ENCODE measurements at regions not wholly inside any gene's neighbourhood (a gene's known extent, or its start where the extent isn't known, plus 50 kb on each side); places are given as distances from the start of the nearest gene placed in this dataset.
"Not testable (repeated sequence)": the region's sequence is repeated elsewhere in the genome, so short reads cannot be mapped to it uniquely, and the experiment has no call there.

DNA sequence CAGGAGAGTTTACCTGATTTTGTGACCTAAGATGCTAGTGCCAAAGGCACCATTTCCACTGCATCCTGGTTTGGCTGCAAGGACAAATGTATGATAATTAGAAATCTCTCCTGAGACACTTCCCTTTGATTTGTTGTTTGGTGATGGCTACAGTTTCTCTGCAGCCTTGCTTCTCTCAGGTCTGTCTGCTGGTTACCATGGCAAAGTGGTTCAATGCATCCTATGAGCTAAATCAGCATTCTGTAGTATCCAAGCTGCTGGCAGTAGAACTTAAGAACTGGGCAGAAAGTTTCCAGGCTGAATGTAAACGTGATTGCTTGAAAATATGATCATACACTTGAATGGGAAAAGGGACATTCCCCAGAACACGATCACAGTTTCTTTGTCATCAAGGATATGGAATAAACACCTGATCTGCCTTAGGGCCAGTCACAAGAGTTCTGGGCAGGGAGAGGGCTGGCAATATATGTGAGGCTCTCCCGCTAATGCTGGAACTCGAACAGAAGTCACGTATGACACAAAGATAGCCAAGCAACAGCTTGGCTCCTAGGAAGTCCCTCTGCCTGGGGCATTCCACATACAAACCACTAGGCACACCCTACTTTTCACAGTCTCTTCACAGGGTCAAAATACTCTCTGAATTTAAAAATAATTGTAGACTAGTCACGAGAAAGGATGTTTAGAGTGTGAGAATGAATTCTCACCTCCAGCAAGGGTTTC lies 138.1 kb upstream of the GRAMD2B start:
- no peak for DNase-seq (ENCODE audit: low read depth in 2 of 2)

DNA sequence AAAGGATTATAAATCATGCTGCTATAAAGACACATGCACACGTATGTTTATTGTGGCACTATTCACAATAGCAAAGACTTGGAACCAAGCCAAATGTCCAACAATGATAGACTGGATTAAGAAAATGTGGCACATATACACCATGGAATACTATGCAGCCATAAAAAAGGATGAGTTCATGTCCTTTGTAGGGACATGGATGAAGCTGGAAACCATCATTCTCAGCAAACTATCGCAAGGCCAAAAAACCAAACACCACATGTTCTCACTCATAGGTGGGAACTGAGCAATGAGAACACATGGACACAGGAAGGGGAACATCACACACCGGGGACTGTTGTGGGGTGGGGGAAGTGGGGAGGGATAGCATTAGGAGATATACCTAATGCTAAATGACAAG lies 127.1 kb upstream of the GRAMD2B start:
- not testable (repeated sequence) for DNase-seq (ENCODE audit: low read depth in 2 of 2)

DNA sequence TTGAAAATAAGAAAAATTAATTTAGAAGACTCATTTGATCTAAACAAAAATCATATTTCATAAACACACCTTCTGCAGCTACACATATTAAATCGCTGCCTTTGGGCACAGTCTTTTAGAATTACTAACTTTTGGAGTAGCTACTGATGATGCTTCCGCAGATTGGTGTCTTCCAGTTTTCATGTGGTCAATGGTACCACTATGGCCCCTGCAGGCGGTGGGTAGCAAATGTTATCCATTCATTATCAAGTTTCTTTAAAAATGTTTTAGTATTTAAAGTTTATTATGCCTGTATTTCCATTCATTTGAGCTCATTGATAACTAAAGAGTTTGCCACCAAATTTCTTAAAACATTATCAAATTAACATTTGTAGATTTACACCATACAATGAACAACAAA lies 122.9 kb upstream of the GRAMD2B start:
- DNase-seq (ENCODE audit: low read depth in 2 of 2): no peak

DNA sequence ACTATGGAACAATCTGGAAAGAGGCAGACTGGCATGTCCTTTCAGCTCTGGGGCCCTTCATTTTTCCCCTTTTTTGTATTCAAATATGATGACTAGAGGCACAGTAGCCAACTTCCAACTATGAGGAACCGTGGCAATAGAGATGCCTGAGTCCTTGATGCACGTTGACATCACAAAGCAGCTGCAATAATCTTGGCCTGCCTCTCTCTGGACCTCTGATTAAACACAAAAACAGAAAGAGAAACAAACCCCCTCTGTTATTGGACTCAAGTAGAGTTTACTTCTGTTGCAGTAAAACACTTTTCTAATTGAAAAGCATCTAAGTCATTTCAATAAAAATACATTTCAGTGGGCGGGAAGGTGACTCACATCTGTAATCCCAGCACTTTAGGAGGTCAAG lies 122.2 kb upstream of the GRAMD2B start:
- no peak for DNase-seq (ENCODE audit: low read depth in 2 of 2)

DNA sequence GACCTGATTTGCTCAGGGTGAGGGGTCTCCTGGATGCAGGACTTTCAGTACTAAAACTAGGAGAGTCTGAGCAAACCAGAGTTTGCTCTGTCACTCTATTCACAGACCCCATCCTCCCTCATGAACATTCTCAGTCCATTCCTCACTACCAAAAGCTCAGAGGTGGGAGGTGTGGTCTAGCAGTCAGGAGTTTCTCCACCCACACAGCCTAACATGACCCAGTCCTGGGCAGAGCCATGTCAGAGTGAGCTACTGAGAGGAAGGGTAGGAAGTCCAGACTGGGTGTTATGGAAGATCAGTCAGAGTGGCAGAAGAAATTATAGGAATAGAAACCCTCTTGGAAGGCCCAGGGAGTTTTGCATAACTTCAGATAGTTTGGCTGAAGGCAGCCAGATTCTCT lies 113.3 kb upstream of the GRAMD2B start:
- no peak for DNase-seq (ENCODE audit: low read depth in 2 of 2)

GRCh38 chr5:126311766-126312165 lies 111.4 kb upstream of the GRAMD2B start:
- DNase-seq (ENCODE audit: low read depth in 2 of 2): no peak

DNA sequence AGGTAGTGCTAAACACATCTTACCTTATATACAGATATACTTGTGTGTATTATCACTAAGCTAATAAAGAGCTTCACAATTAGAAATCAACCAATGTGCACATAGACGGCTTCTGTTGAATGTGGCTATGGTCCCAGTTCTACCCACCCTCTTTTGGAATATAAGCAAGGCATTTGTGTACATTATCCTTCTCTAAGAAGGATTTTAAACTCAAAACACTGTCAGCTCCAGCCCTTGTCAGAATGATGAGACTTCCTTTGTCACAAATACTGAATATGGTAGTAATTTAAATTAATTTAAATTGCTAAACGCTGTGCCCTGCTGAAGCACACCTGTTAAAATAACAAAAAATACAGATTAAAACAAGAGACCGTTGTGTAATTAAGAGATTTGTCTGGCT lies 107.9 kb upstream of the GRAMD2B start:
- no peak for DNase-seq (ENCODE audit: low read depth in 2 of 2)

GRCh38 chr5:126332326-126332725 lies 90.9 kb upstream of the GRAMD2B start:
- DNase-seq (ENCODE audit: low read depth in 2 of 2): no peak

GRCh38 chr5:126334760-126335159 lies 88.4 kb upstream of the GRAMD2B start:
- no peak for DNase-seq (ENCODE audit: low read depth in 2 of 2)

- no peak for DNase-seq (ENCODE audit: low read depth in 2 of 2)
These were observed 87.3 kb upstream of the GRAMD2B start for GRCh38 chr5:126335886-126336285.

- DNase-seq (ENCODE audit: low read depth in 2 of 2): no peak
These were observed 84.6 kb upstream of the GRAMD2B start for GRCh38 chr5:126338635-126339034.

- DNase-seq (ENCODE audit: low read depth in 2 of 2): peak in 1 of 2 donors; percentile 21
These were observed 83.9 kb upstream of the GRAMD2B start for GRCh38 chr5:126339215-126339805.

DNA sequence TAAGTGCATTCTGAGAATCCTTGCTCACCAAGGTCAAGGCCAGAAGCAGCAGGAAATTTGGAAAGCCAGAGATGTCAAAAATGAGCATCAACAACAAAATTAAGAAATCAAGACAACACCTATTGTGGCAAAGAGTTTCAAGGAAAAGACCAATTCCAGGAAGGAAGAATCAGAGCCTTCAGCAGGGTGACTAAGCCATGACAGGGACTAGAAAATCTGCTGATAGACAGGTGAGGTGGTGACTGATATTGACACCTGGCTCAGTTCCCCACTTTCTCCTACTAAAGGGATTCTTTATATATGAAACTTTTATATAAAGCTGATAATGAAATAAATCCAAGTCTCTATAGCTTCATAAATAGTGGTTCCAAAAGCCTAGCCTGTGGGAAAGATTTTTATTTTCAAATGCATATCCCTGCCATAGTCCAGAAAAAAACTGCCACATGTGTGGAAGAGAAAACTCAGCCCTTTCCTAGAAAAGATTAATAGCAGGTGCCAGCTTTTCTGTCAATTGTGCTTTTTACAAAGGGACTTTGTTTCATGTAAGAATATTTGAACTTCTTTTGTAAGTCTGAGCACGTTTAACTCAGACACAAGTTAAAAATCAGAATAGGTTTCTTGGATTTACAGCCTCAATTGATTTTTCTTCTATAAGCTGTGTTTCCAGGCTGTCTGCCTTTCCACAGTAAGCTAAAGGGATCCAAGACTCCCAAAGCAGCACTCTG lies 81.1 kb upstream of the GRAMD2B start:
- DNase-seq (ENCODE audit: low read depth in 2 of 2): no peak

DNA sequence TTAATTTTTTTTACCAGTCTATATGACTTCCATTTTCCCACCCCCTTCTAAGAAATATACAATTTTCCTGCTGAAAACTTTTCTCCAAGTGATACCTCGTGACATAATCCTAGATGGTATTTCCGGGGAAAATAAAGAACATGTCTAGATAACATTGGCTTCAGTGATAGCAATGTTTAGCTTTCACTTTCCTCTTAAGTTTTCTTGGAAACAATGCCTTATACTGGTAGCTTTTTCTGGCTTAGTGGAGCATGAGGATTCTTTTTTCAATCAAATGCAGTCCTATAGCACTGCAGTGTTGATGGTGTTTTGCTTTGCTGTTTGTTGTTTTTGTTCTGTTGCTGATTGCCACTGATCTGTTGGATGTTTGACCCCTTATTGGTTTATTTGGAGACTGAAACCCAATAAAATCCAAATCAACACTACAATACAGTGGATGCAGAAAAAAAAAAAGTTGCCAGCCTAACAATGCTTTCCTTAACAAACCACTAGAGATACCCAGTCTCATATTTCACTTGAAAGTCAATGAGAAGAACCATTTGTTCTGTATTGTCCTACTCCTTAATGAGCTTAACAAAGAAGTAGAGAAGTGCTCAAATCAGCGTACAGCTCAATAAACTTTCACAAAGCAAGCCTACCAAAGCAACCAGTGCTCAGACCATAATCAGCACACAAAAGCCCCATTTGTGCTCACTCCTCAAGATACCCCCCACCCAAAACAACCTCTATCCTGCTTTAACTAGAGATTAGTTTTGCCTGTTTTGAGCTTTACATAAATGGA lies 74.2 kb upstream of the GRAMD2B start:
- no peak for DNase-seq (ENCODE audit: low read depth in 2 of 2)

DNA sequence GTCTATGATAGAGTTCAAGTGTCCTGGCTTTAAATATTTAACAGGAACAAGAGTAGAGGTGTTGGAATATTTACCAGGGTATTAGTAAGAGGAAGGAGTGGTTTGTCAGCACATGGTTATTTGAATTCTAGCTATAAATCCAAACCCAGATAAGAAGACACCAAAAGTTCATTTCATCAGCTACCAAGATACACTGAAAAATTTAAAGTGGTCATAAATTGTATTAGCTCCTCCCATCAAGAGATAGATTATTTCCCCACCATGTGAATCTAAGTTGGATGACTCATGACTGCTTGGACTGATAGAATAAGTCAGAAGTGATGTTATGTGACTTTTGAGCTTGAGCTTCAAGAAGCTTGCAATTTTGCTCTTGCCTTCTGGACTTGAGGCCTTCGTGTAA lies 72.1 kb upstream of the GRAMD2B start:
- no peak for DNase-seq (ENCODE audit: low read depth in 2 of 2)

DNA sequence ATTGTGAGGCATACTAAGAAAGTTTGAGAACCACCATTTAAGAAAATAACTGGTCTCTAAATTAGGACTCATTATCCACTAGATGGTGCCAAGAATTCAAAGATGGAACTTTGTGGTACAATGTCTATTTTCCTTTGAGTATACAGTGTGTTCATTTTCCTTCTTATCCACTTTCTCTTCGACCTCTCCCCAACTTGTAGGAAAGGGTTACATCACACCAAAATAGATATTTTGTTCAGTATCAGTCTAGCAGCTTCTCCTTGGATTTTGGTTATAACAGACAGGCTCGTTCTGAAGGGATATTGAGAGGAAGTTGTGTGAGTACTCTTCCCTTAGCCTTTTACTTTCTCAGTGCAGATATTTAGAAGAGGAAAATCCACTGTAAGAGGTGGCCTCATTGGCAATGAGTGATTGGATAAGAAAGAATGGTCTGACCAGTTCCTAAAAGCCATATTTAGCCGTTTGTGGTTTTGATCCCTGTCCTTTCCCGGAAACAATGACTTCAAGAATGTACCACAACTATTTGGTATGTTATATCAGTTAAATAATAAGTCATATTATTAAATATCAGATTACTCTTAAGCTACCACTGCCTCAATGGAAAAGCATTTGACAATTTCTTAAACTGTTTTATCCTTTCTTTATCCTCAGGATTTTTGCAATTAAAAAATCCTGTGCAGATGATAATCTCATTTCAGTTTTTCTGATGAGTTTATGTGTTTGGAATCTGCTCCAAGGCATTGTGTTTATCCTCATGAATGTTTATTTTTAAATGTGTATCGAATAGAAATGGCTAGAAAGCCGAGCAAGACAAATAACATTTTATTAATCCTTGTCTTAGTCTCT lies 69.0 kb upstream of the GRAMD2B start:
- no peak for DNase-seq (ENCODE audit: low read depth in 2 of 2)

DNA sequence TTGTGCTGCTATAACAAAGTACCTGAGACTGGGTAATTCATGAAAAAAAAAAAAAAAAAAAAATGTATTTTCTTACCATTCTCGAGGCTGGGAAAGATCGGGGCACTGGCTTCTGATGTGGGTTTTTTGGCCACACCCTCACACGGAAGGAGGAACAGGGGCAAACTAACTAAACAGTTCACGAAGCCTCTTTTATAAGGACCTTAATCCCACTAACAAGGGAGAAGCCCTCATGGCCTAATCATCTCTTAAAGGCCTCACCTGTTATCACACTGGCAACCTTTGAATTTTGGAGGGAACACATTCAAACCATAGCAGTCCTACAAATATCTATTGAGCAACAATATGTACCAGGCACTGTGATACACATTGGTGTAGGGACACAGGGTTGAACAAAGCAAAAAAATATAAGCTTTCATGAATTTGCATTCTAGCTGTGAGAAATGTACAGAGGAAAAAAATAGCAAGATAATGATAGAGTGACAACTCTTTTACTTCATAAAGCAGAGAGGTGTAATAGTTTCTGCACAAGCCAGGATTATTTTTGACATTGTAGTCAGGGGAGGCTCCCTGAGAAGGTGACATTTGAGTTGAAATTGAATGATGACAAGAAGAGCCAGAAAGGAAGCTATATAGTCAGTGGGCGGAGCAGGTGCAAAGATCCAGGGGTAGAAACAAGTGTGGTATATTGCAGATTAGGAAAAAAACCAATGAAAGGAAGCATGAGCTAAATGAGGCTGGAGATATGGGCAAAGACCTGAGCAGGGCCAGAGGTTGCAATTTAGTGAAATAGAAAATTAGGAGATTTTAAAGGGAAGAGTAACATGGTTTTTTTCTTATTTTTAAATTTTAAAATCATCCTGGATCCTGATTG lies 68.1 kb upstream of the GRAMD2B start:
- no peak for DNase-seq (ENCODE audit: low read depth in 2 of 2)

DNA sequence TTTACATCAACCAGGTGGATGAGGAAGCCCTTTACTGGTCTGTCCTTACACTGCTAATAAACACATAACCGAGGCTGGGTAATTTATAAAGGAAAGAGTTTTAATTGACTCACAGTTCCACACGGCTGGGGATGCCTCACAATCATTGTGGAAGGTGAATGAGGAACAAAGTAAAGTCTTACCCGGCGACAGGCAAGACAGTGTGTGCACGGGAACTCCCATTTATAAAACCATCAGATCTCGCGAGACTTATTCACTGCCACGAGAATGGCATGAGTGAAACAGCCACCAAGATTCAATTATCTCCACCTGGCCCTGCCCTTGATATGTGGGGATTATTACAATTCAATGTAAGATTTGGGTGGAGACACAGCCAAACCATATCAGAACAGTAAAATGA lies 67.3 kb upstream of the GRAMD2B start:
- no peak for DNase-seq (ENCODE audit: low read depth in 2 of 2)

DNA sequence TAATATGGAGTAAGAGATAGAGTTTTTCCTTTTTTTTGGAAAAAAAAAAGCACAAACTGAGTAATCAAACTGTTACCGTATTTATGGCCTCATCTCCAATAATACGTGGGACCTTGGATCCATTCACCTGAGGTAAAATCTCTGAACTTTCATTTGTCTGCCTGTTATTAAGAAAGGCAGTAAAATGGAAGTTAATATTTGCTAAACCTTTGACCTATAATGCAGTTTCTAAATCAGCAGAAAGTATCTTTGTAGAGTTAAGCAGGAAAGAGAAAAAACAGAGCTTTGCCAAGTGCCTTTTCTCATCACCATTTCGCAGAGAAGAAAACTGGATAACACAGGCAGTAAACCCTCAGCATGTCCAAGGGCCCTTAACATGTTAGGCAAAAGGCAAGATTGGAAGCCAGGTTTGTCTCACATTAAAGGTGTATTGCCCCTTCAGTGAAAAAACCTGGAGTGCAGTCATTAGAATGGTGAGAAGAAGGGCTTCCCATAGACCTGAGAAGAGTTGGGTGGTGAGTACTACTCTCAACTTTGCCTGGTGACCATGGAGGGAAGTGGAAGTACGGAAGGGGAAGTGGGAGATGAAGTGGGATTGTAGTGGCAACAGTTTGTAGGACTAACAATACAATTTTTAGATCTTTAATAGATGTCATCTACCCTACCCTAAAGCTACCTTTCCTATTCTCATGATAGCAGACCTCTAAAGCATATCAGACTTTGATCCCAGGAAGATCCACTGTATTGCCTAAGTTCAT lies 65.4 kb upstream of the GRAMD2B start:
- no peak for DNase-seq (ENCODE audit: low read depth in 2 of 2)

DNA sequence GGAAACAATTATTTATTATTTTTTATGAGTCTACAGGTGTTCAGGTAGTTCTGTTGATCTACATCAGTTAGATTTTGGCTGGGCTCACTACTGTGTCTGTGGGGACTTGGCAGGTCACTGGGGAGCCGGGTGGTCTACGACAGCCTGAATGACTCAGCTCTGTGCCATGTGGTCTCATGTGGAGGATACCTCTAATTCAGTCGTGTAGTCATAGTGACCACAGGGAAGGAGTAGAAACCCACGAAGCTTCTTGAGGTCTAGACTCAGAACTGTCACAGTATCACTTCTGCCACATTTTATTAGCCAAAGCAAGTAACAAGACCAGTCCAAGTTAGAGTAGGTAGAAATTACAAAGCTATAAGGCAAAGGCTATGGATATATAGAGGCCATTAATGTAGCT lies 64.7 kb upstream of the GRAMD2B start:
- DNase-seq (ENCODE audit: low read depth in 2 of 2): no peak

All from stimulated activated CD8-positive, alpha-beta memory T cell treated with anti-CD3 and anti-CD28 coated beads, Interleukin-2, amount 100 ng/mL, for 1 hour (primary cell).